ENCODE measurements at regions not wholly inside any gene's neighbourhood (a gene's known extent, or its start where the extent isn't known, plus 50 kb on each side); places are given as distances from the start of the nearest gene placed in this dataset.
"Not testable (repeated sequence)": the region's sequence is repeated elsewhere in the genome, so short reads cannot be mapped to it uniquely, and the experiment has no call there.

DNA sequence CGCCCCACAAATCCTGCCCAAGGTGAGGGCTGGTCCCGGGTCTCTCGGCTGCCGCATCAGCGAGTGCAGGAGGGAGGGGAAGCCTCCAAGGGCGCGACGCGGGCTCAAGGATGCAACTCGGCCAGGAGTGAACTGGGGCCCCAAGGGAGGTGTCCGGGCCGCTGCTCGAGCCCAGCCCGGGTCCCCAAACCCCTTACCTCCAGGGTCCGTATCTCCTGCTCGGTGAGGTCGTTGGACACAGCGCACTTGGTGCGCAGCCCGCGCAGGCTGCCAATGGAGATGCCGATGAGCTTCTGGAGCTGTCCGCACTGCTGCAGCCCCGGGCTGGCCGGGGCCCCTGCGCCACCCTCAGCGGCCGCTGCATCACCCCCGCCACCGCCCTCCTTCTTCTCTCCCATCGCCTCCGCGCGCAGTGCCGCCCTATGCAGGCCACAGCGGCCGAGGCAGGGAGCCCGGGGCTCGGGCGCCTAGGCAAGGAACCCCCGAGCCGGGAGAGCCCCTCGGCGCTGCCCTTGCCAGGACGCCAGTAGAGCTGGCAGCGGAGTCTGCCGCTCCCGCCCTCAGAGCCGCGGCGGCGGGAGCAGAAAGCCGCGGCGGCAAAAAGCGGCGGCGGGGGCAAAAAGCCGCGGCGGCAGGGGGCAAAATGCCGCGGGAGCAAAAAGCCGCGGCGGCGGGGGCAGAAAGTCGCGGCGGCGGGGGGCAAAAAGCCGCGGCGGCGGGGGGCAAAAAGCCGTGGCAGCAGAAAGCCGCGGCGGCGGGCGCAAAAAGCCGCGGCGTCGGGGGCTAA, 135.1 kb downstream of the ZNF92 start:
- intact Hi-C loops (cut with DNase I); DNase-seq (ENCODE audit: low spot score): not testable (repeated sequence)

DNA sequence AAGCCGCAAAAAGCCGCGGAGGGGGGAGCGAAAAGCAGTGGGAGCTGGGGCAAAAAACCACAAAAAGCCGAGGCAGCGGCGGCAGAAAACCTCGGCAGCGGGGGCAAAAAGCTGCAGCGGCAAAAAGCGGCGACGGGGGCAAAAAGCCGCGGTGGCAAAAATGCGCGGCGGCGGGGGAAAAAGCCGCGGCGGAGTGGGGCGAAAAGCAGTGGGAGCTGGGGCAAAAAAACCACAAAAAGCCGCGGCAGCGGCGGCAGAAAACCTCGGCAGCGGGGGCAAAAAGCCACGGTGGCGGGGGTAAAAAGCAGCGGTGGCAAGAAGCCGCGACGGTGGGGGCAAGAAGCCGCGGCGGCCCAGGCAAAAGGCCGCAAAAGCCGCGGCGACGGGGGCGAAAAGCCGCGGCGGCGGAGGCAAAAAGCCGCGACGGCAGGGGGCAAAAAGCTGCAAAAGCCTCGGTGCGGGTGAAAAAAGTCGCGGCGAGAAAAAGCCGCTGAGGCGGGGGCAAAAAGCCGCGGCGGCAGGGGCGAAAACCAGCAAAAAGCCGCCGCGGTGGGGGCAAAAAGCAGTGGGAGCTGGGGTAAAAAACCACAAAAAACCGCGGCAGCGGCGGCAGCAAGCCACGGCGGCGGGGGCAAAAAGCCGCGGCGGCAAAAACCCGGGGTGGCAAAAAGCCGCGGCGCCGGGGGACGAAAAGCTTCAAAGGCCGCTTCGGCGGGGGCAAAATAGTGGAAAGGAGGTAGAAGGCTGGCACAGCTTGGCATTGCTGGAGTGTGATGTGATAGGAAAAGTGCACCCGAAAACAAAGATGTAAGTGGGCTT, 135.9 kb downstream of the ZNF92 start:
- no peak for DNase-seq (ENCODE audit: low spot score)
- intact Hi-C loops (cut with DNase I) = no loop called here

DNA sequence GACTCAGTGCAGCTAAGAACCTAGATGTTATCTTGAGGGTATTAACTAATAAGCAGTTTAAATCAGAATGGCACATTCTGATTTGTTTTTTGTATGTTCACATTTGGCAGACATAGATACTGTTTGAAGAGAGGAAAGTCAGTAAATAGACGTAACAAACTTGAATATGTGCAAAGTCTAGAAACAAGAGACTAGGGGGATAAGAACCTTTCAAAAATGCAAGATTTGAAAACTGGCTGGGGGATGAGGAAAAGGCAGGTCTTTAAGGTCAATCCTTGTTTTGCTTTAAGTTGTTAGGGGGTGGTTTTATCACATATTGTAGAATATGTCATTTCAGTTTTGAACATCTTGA, 136.5 kb downstream of the ZNF92 start:
- DNase-seq (ENCODE audit: low spot score); intact Hi-C loops (cut with DNase I): not testable (repeated sequence)

GRCh38 chr7:65519751-65520150, 146.1 kb downstream of the ZNF92 start:
- intact Hi-C loops (cut with DNase I); DNase-seq (ENCODE audit: low spot score): not testable (repeated sequence)

DNA sequence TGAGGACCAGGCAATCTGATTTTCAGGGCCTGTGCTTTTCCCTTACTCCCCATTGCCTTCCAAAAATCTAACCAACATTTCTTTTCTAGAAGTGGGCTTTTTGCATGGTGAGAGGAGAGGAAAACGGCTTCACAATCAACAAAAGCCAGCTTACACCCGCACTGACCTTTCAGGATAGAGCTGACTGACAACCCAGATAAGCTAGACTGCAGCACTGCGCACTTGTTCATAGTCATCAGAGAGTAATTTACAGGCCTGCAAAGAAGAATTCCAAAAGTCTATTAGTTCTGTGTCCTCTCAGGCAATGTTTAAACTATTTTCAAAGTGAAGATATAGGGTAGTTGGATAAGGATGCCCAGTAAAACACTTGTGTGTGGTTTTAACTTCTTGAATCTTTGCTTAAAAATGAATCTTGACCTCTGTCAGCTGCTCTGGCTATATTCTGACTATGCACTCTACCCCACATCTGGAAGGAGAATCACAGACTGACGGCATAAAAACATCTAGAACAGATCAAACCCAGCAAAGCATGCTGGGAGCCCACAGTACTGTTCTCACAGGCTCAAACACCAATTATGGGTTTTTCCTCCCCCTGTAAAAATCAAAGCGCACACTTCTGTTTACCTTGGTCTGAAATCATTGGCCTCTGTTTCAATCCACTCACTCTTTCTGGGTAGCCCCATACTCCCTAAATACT, 172.0 kb downstream of the ZNF92 start:
- DNase-seq (ENCODE audit: low spot score); intact Hi-C loops (cut with DNase I): not testable (repeated sequence)

- intact Hi-C loops (cut with DNase I) = not testable (repeated sequence)
These were observed 176.2 kb downstream of the ZNF92 start for GRCh38 chr7:65549589-65550443.

GRCh38 chr7:65550444-65550809, 176.8 kb downstream of the ZNF92 start:
- DNase-seq (ENCODE audit: low spot score); intact Hi-C loops (cut with DNase I): not testable (repeated sequence)

More at GRCh38 chr7:65549589-65550443, 176.2 kb downstream of the ZNF92 start:
- DNase-seq (ENCODE audit: low spot score) = not testable (repeated sequence)

- intact Hi-C loops (cut with DNase I); DNase-seq (ENCODE audit: low spot score): not testable (repeated sequence)
These were observed 177.4 kb downstream of the ZNF92 start for GRCh38 chr7:65551042-65551441.

- intact Hi-C loops (cut with DNase I); DNase-seq (ENCODE audit: low spot score): not testable (repeated sequence)
These were observed 181.2 kb downstream of the ZNF92 start for GRCh38 chr7:65554553-65555476.

GRCh38 chr7:65558584-65558983, 184.9 kb downstream of the ZNF92 start:
- intact Hi-C loops (cut with DNase I); DNase-seq (ENCODE audit: low spot score): not testable (repeated sequence)

DNA sequence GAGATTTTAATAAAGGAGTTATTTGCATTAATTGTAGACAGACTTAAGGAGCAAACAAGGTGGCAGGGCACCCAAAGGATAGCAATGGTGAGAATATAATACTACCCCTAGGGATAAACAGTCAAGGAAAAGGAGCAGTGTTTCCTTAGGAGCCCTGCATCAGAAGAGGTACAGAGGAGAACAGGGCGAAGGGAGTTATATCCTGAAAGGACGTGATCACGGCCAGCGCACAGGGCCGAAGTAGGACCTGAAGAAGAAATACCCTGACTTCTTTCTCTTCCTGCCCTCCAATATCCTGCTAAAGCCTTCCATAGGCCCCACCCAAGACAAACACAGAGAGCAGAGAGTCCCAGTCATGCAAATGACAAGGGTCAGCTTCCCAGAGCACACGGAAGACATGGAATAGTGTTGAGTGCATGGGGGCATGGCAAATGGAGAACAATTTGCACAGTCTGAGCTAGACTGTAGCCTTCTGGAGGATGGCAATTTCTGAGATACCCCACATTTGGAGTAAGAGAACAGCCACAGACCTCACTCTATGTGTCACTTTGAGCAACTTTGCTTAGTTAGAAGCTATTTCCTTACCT, 188.2 kb downstream of the ZNF92 start:
- intact Hi-C loops (cut with DNase I); DNase-seq (ENCODE audit: low spot score): not testable (repeated sequence)

DNA sequence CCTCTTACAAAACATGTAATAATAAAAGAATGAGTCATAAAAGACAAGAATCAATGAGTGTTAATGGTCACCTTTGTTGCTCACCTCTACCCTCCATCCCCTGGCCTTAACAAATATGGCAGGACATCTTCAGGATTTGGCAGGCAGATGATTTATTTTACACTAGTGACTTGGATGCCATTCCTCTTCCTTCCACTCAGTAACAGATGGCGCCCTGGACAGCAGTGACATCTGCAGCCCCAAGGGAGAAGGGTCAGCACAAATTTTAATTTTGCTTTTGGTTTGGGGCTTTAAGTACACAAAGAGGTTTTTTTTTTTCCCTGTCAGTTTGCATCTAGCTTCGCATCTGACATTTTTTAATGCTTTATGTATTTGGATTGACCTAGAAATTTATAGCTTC, 188.9 kb downstream of the ZNF92 start:
- DNase-seq (ENCODE audit: low spot score); intact Hi-C loops (cut with DNase I): not testable (repeated sequence)

DNA sequence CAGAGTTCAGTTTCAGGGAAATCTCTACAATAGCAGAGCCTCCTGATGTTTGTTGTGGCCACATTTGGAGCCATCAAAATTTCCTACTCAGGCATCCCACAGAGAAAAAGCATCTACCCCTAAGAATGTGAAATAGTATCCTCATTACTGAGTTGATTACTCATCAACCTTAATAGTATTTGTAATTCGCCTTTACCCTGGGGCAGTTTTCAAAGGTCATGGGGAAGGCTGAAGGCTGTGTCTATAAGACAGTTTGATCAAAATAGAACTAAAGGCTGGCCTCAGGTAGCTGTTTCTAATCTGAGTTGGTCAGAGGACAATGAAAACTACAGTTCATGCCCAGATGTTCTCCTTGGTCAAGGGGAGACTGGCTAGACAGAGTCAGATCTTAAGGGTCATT, 189.7 kb downstream of the ZNF92 start:
- intact Hi-C loops (cut with DNase I); DNase-seq (ENCODE audit: low spot score): not testable (repeated sequence)

- intact Hi-C loops (cut with DNase I); DNase-seq (ENCODE audit: low spot score): not testable (repeated sequence)
These were observed 194.6 kb downstream of the ZNF92 start for GRCh38 chr7:65568226-65568625.

DNA sequence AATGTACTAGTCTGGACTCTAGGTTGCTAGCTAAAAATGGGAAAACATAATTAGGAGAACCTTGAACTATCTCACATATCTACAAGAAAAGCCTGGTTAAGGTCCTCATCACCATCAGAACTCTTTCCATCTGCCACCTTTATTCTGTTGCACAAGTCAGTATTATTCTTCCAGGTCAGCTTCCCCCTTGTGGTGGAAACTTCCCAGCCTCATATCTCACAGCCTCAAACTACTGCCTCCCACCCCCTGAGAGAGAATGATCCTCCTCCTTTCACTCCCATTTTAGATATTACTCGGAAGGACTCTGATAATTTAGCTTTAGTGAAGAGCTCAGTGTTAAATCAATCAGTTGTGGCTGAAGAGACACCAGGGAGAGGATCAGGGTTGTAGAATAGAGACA, 197.3 kb downstream of the ZNF92 start:
- intact Hi-C loops (cut with DNase I); DNase-seq (ENCODE audit: low spot score): not testable (repeated sequence)

- intact Hi-C loops (cut with DNase I); DNase-seq (ENCODE audit: low spot score): not testable (repeated sequence)
These were observed 198.9 kb downstream of the ZNF92 start for GRCh38 chr7:65572581-65572980.

DNA sequence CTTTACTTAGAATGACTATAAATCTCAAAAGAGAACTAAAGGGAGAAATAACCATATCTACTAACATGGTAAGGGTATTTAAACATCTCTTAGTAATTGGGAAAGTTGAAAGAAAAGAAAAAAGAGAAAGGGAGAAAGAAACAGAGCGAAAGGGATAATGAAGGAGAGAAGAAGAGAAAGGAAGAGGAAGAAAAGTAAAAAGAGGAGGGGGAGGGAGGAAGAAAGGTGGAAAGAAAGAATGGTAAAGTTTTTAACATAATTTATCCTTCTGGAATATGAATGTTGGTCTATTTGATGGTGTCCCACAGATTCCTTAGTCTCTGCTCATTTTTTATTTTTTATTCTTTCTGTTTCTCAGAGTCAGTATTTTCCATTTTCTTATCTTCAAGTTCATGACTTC, 202.7 kb downstream of the ZNF92 start:
- DNase-seq (ENCODE audit: low spot score); intact Hi-C loops (cut with DNase I): not testable (repeated sequence)

Measured in posterior vena cava (tissue), 2 donors.